Lung microvascular endothelial cell (primary cell): ENCODE measurements at regions not wholly inside any gene's neighbourhood (a gene's known extent, or its start where the extent isn't known, plus 50 kb on each side); places are given as distances from the start of the nearest gene placed in this dataset.
"Not testable (repeated sequence)": the region's sequence is repeated elsewhere in the genome, so short reads cannot be mapped to it uniquely, and the experiment has no call there.

Experiments
- DNase-seq, 2 donors: peaks; one replicate each; pipeline versions ENCODE4 v3.0.0 to v3.0.0-alpha.2; 2010; ENCODE audit warnings: low read depth in 2 of 2

DNA sequence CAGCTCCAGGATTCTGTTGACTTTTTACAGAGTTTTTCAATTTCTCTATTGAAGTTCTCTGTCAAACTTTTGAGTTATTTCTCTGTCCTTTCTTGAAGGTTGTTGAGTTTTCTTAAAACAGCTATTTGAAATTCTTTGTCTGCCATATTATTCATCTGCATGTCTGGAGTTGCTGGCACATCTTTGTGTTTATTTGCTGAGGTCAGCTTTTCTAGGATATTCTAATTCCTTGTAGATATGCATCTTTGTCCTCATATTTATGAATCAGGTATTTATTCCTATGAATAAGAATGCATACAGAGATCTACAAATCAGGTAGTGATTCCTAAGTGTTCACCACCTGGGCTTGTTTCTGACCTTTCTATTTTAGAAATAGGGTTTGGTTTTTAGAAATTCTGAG, 546.4 kb downstream of the RAPGEF2 start:
- no peak for DNase-seq

GRCh38 chr4:159652871-159653270, 550.0 kb downstream of the RAPGEF2 start:
- no peak for DNase-seq

DNA sequence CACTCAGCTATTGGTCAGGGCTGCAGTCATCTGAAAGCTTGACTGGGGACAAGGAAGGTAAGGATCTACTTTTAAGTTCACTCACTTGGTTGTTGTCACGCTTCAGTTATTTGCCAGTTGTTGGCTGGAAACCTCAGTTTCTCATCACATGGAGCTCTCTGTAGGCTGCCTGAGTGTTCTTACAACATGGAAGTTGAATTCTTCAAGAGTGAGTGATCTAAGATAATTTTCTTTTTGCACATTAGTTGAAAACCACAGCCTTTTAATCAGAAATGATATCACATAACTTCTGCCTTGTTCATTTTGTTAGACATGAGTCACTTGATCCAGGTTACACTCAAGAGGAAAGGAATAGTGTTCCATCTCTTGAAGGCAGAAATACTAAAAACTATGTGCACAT, 552.7 kb downstream of the RAPGEF2 start:
- peak in 1 of 2 donors; percentile 1 for DNase-seq

DNA sequence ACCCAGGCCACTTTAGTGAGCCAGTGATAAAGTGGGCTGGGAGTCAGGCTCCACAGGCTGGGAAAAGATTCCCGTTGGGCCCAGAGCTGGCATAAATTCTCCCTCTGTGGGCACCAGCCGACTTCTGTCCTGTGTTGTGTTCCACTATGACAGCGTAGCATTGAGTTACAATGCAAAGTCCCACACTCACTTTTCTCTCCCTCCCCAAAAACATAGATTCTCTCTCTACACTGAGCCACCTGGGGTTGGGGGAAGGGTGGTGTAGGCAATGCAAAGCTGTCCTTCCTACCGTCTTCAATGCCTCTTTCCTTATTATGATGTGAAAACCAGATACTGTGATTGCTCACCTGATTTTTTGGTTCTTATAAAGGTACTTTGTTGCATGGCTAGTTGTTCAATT, 566.2 kb downstream of the RAPGEF2 start:
- no peak for DNase-seq

GRCh38 chr4:159673221-159673620, 570.3 kb downstream of the RAPGEF2 start:
- no peak for DNase-seq

DNA sequence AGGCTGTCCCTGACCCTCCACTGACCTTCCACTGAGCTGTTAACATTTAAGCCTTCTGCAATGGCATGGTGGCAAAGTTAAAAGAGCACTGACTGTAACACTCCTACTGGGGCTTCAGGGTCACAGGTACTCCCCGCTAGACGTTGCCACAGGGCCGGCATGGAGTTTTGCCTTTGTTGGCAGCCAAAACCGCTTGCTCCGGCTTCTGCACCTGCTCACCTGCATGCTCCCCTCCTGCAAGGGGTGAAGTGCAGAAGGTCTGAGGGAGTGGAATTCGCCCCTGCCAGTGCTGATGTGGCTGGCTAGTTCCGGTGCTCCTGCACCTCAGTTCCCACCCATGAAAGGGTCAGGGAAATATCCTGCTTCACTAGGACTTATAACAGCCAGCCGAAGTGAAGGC, 571.4 kb downstream of the RAPGEF2 start:
- no peak for DNase-seq

DNA sequence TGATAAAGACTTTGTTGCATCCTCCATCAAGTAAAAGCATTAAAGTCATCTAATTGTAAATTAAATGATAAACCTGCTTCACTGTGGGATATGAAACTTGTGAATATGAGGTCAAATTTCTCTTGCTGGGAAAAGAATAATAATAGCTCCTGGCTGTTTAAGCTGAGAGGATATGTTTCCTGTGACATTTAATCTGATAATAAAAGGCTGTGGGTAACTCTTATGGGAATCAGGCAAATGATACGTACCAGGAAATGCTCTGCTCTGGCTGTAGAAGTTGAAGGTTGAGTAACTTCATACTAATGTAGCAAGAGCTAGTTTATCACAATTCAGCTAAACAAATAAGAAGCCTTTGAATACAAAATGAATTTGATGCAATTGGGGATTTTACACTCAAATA, 574.6 kb downstream of the RAPGEF2 start:
- no peak for DNase-seq

- no peak for DNase-seq
These were observed 580.1 kb downstream of the RAPGEF2 start for GRCh38 chr4:159682996-159683395.

GRCh38 chr4:159684061-159684460, 581.2 kb downstream of the RAPGEF2 start:
- DNase-seq = no peak

GRCh38 chr4:159685340-159686092, 582.6 kb downstream of the RAPGEF2 start:
- no peak for DNase-seq

DNA sequence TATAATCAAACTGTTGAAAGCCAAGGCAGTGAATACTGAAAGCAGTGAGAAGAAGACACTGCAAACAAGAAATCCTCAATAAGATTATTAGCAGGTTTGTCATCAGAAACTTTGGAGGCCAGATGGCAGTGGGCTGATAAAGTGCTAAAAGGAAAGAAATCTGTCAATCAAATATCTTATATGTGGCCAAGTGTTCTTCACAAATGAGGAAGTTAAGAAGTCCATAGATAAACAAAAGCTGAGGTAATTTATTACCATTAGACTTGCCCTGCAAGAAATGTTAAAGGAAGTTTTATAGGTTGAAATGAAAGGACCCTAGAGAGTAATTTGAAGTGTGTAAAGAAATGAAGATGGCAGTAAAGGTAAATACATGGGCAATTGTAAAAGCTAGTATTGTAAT, 586.6 kb downstream of the RAPGEF2 start:
- no peak for DNase-seq

DNA sequence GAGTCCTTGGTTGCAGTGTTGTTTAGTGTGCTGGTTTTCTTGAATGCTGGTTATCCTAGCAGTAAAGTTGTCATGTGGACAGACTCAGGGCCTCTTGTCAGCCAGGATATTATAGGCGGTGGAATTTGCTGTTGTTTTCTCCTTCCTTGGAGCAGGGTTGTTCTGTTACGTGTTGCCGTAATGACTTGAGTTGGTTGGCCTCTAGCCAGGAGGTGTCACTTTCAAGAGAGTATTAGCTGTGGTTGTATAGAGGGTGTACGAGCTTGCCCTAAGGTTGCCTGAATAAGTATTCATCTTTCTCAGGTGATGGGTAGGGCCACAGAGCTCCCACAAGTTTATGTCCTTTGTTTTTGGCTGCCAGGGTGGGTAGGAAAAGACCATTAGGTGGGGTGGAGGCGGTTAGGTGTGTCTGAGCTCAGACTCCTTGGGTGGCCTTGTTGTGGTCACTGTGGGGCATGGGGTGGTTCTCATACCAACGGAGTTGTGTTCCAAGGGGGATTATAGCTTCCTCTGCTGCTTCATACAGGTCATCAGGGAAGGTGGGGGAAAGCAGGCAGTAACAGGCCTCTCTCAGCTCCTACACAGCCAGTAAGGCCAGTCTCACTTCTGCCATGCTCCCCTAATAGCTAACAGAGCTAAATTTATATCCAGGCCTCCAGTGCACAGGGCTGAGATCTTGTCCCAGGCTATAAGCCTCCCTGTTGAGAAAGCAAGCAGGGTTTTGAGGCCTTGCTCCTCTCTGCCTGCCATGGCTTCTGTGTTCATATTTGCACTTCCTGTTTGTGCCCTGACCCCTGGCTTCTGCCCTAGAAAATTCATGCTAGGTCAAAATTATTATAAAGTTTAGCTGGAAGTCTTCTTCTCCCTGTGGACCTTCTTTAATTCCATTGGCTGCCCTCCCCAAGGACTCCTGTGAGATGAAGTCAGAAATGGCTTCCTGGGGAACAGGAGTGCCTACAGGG, 594.7 kb downstream of the RAPGEF2 start:
- no peak for DNase-seq

DNA sequence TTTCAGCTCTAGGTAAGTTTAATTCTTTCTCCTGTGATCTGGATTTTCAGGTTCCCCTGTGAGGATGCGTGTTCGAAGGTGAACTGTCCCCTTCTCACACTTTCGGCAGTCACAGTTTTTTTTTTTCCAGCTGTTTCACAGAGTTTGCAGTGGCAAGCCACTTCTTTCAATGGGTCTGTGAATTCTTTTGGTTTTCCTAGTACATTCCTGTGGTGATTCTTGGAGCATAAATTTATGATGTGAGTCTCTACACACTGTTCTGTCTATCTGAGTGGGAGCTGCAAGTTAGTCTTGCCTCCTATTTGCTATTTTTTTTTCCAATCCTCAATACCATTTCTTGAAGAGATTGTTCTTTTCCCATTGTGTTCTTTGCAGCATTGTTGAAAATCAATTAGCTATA, 595.5 kb downstream of the RAPGEF2 start:
- no peak for DNase-seq

DNA sequence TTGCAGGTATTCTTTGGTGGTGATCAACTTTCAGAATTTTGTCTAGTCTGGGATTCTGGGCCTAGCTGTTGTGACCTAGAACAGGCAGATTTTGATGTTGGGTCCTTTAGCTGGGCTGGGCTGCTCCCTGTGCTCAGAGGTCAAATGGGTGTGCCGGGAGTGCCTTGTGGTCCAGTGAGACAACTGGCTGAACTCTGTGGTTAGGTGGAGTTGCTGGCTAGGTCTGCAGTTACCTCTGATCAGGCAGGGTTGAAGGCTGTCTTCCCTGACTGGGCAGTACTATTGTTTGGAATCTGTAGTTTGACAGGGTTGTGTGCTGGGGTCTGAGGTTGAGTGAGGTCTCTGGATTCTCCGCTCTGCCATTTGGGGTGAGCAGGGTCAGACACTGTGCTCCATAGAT, 599.3 kb downstream of the RAPGEF2 start:
- DNase-seq = no peak

GRCh38 chr4:159705334-159705733, 602.5 kb downstream of the RAPGEF2 start:
- no peak for DNase-seq

DNA sequence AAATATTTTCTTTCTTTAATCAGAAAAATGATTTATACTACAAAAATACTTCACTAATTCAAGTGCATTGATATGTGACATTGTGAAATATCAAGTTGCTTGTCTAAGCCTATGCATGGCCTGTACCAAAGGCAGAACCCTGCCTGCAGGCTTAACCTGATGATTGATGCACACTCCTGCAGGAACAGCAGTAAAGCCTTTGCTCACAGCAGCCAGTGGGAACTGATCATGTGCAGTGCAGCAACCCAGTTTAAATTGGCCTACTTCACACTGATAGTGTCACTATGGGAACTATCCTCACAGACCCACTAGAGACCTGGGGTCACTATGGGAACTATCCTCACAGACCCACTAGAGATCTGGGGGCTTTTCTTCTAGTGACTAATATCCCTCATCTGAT, 603.8 kb downstream of the RAPGEF2 start:
- no peak for DNase-seq

DNA sequence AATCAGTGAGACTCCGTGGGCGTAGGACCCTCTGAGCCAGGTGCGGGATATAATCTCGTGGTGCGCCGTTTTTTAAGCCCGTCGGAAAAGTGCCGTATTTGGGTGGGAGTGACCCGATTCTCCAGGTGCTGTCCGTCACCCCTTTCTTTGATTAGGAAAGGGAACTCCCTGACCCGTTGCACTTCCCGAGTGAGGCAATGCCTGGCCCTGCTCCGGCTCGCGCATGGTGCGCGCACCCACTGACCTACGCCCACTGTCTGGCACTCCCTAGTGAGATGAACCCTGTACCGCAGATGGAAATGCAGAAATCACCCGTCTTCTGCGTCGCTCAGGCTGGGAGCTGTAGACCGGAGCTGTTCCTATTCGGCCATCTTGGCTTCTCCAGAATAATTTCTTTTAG, 612.3 kb downstream of the RAPGEF2 start:
- not testable (repeated sequence) for DNase-seq

GRCh38 chr4:159719531-159719930, 616.7 kb downstream of the RAPGEF2 start:
- no peak for DNase-seq

DNA sequence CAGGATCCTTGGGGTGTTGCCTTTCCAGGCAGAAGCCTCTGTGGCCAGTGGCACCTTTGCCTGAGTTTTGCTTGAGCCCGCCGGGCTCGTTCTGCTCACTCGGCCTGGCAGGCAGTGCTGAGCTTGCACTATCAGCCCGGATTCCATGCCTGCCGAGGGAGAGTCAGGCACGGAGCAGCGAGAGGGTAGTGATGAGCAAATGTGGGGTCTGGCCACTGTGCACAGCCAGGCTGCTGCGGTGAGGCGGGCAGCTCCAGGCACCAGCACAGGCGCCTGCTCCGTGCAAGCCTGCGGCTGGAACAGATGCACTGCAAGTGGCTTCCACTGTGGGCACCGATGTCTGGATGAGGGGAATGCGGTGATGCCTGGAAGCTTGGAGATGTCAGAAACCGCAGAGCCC, 619.2 kb downstream of the RAPGEF2 start:
- DNase-seq = no peak

GRCh38 chr4:159722918-159723317, 620.0 kb downstream of the RAPGEF2 start:
- DNase-seq = no peak

- no peak for DNase-seq
These were observed 620.6 kb downstream of the RAPGEF2 start for GRCh38 chr4:159723341-159724048.

DNA sequence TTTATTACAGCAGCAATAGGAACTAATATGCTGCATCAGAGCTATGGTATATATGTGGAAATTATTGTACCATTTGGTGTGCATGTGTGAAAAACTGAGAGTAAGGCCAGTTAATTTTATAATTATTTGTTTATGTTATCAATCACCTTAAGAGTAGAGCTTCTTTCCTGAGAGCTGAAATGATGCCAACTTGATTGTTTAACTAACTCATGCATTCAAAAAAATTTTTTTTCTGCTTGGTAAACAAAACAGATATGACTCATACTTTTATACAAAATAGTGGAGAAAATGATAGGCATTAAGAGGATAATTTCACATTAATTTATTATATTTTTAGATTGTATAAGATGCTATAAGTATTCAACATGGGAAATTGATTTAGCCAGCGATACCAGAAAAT, 622.7 kb downstream of the RAPGEF2 start:
- no peak for DNase-seq
